ENCODE measurements at regions not wholly inside any gene's neighbourhood (a gene's known extent, or its start where the extent isn't known, plus 50 kb on each side); places are given as distances from the start of the nearest gene placed in this dataset.

- H3K4me3 ChIP-seq (ENCODE audit: low read length in 2 of 2), result no peak overlapping the region
- no peaks in the 10 kb centered on the region for H3K36me3 ChIP-seq (replicated peaks in 1 of 2; ENCODE audit: control insufficient read depth in 2 of 2, insufficient read depth in 2 of 2, low read length in 2 of 2)
- no peak overlapping the region for H2BK5ac ChIP-seq (ENCODE audit: low read length)
- WGBS, 2 donors (ENCODE audit: extremely low coverage in 2 of 2, insufficient read length in 2 of 2, insufficient replicate concordance in 1 of 2), result no CpG with 5 or more reads among the region's 15 CpGs
- peak overlapping the region; percentile 52 for H2BK120ac ChIP-seq (ENCODE audit: low read depth, low read length)
- no peak overlapping the region for H2AFZ ChIP-seq (ENCODE audit: low read length)
- no peaks in the 10 kb centered on the region for H3K27me3 ChIP-seq (ENCODE audit: control insufficient read depth in 3 of 3, insufficient read depth in 3 of 3, low read depth in 1 of 3, low read length in 3 of 3)
- H3K9ac ChIP-seq (ENCODE audit: low read depth, low read length, poor library complexity), result peak overlapping the region; percentile 47
- H3K4me1 ChIP-seq (ENCODE audit: control insufficient read depth in 2 of 2, insufficient read depth in 1 of 2, low read depth in 1 of 2, low read length in 2 of 2), result peaks cover 14 to 27% of the 10 kb centered on the region in 2 donors
- H3K79me1 ChIP-seq (ENCODE audit: low read depth, low read length), result no peaks in the 10 kb centered on the region
- peak overlapping the region; percentile 42 for H3K14ac ChIP-seq (ENCODE audit: low read length)
- no peak for DNase-seq (ENCODE audit: low spot score)
- H3K9me3 ChIP-seq (replicated peaks in 1 of 2; ENCODE audit: control insufficient read depth in 2 of 2, insufficient read depth in 1 of 2, low read depth in 1 of 2, low read length in 2 of 2), result no peaks in the 10 kb centered on the region
- no peak overlapping the region for H3K4me2 ChIP-seq (ENCODE audit: insufficient read depth, low read length, poor library complexity, severe bottlenecking)
- H4K8ac ChIP-seq (ENCODE audit: low read depth, low read length), result no peak overlapping the region
- no peak overlapping the region for H2AK5ac ChIP-seq (ENCODE audit: low read depth, low read length)
- H2BK12ac ChIP-seq (ENCODE audit: low read length), result no peak overlapping the region
- H4K91ac ChIP-seq (ENCODE audit: low read depth, low read length, poor library complexity), result no peak overlapping the region
- no peak overlapping the region for H3K27ac ChIP-seq (replicated peaks; ENCODE audit: low read length)
- H3K23ac ChIP-seq (ENCODE audit: low read depth, low read length, poor library complexity), result peak overlapping the region; percentile 52
- H3K18ac ChIP-seq (ENCODE audit: low read length), result peak overlapping the region; percentile 20
- H3K4ac ChIP-seq (ENCODE audit: low read length), result no peak overlapping the region
- peak overlapping the region; percentile 22 for H2BK15ac ChIP-seq (ENCODE audit: low read length)
Observed at GRCh38 chr11:70505761-70506657, 107.7 kb downstream of the CTTN start.

- Histone ChIP-seq H3K18ac (ENCODE audit: low read length) (peak overlapping the region; percentile 20), H3K4me2 (ENCODE audit: insufficient read depth, low read length, poor library complexity, severe bottlenecking) (no peak overlapping the region), H4K91ac (ENCODE audit: low read depth, low read length, poor library complexity) (no peak overlapping the region), H3K14ac (ENCODE audit: low read length) (no peak overlapping the region), H3K4ac (ENCODE audit: low read length) (no peak overlapping the region), H3K79me1 (ENCODE audit: low read depth, low read length) (no peaks in the 10 kb centered on the region), H3K9me3 (replicated peaks in 1 of 2; ENCODE audit: control insufficient read depth in 2 of 2, insufficient read depth in 1 of 2, low read depth in 1 of 2, low read length in 2 of 2) (no peaks in the 10 kb centered on the region), H3K23ac (ENCODE audit: low read depth, low read length, poor library complexity) (no peak overlapping the region), H2AK5ac (ENCODE audit: low read depth, low read length) (no peak overlapping the region), H3K9ac (ENCODE audit: low read depth, low read length, poor library complexity) (no peak overlapping the region), H4K8ac (ENCODE audit: low read depth, low read length) (no peak overlapping the region), H2BK120ac (ENCODE audit: low read depth, low read length) (no peak overlapping the region), H2BK15ac (ENCODE audit: low read length) (no peak overlapping the region), H2AFZ (ENCODE audit: low read length) (no peak overlapping the region), H3K36me3 (replicated peaks in 1 of 2; ENCODE audit: control insufficient read depth in 2 of 2, insufficient read depth in 2 of 2, low read length in 2 of 2) (no peaks in the 10 kb centered on the region), H3K4me1 (ENCODE audit: control insufficient read depth in 2 of 2, insufficient read depth in 1 of 2, low read depth in 1 of 2, low read length in 2 of 2) (peaks cover 14 to 27% of the 10 kb centered on the region in 2 donors), H2BK5ac (ENCODE audit: low read length) (no peak overlapping the region), H3K4me3 (ENCODE audit: low read length in 2 of 2) (no peak overlapping the region), H3K27me3 (ENCODE audit: control insufficient read depth in 3 of 3, insufficient read depth in 3 of 3, low read depth in 1 of 3, low read length in 3 of 3) (no peaks in the 10 kb centered on the region), H3K27ac (replicated peaks; ENCODE audit: low read length) (no peak overlapping the region), H2BK12ac (ENCODE audit: low read length) (no peak overlapping the region)
- DNase-seq (ENCODE audit: low spot score), result no peak
- no CpG with 5 or more reads among the region's 5 CpGs for WGBS, 2 donors (ENCODE audit: extremely low coverage in 2 of 2, insufficient read length in 2 of 2, insufficient replicate concordance in 1 of 2)
Observed at GRCh38 chr11:70506658-70506970, 108.3 kb downstream of the CTTN start.

- no peak overlapping the region for H2BK15ac ChIP-seq (ENCODE audit: low read length)
- H3K79me1 ChIP-seq (ENCODE audit: low read depth, low read length), result no peaks in the 10 kb centered on the region
- peaks cover 14 to 27% of the 10 kb centered on the region in 2 donors for H3K4me1 ChIP-seq (ENCODE audit: control insufficient read depth in 2 of 2, insufficient read depth in 1 of 2, low read depth in 1 of 2, low read length in 2 of 2)
- no peak overlapping the region for H2BK120ac ChIP-seq (ENCODE audit: low read depth, low read length)
- H2BK5ac ChIP-seq (ENCODE audit: low read length), result no peak overlapping the region
- no peak overlapping the region for H3K14ac ChIP-seq (ENCODE audit: low read length)
- no peak overlapping the region for H2AFZ ChIP-seq (ENCODE audit: low read length)
- no peaks in the 10 kb centered on the region for H3K36me3 ChIP-seq (replicated peaks in 1 of 2; ENCODE audit: control insufficient read depth in 2 of 2, insufficient read depth in 2 of 2, low read length in 2 of 2)
- H3K4me2 ChIP-seq (ENCODE audit: insufficient read depth, low read length, poor library complexity, severe bottlenecking), result no peak overlapping the region
- DNase-seq (ENCODE audit: low spot score), result no peak
- H3K23ac ChIP-seq (ENCODE audit: low read depth, low read length, poor library complexity), result no peak overlapping the region
- no CpG with 5 or more reads among the region's 7 CpGs for WGBS, 2 donors (ENCODE audit: extremely low coverage in 2 of 2, insufficient read length in 2 of 2, insufficient replicate concordance in 1 of 2)
- no peak overlapping the region for H2AK5ac ChIP-seq (ENCODE audit: low read depth, low read length)
- H2BK12ac ChIP-seq (ENCODE audit: low read length), result no peak overlapping the region
- H3K9ac ChIP-seq (ENCODE audit: low read depth, low read length, poor library complexity), result no peak overlapping the region
- H3K27ac ChIP-seq (replicated peaks; ENCODE audit: low read length), result no peak overlapping the region
- no peak overlapping the region for H3K18ac ChIP-seq (ENCODE audit: low read length)
- no peak overlapping the region for H4K8ac ChIP-seq (ENCODE audit: low read depth, low read length)
- H3K4me3 ChIP-seq (ENCODE audit: low read length in 2 of 2), result no peak overlapping the region
- no peak overlapping the region for H4K91ac ChIP-seq (ENCODE audit: low read depth, low read length, poor library complexity)
- H3K27me3 ChIP-seq (ENCODE audit: control insufficient read depth in 3 of 3, insufficient read depth in 3 of 3, low read depth in 1 of 3, low read length in 3 of 3), result no peaks in the 10 kb centered on the region
- H3K4ac ChIP-seq (ENCODE audit: low read length), result no peak overlapping the region
- H3K9me3 ChIP-seq (replicated peaks in 1 of 2; ENCODE audit: control insufficient read depth in 2 of 2, insufficient read depth in 1 of 2, low read depth in 1 of 2, low read length in 2 of 2), result no peaks in the 10 kb centered on the region
Observed at GRCh38 chr11:70506986-70507385, 108.7 kb downstream of the CTTN start.

DNA sequence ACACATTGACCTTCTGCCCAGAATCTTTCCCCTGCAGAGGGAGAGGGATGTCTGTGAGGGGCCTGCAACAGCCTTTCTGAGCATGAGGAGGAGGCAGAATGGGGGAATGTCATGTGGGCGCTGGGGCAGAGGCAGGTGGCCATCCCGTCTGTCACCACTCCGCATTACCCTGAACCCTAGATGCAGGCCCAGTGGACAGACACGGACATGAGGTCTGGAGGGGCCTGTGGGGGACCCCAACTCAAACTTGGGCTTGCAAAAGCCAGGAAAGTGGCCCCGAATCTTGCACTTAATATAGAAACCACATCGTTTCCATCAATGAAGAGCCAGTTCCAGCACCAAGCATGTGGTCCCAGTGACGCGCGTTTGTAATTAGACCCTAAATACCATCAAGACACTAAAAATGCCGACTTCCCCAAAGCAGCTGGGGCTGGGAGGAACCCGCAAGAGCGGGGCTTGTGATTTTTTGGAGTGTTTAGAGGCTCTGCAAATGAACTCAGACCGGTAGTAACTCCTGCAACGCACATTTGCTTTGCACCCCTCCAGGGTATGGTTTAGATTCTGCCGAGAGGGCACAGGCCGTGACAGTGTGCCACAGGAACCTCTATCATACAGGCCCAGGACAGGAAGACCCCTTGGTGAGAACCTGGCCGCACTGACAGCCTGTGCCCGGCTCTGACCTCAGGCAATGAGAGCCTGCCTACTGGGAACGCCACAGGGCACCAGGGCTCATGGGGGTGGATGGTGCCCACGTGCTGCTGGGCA is 109.3 kb downstream of the CTTN start:
- Histone ChIP-seq H3K79me1 (ENCODE audit: low read depth, low read length) (no peaks in the 10 kb centered on the region), H3K18ac (ENCODE audit: low read length) (no peak overlapping the region)

More for the DNA sequence above, 109.3 kb downstream of the CTTN start:
- Histone ChIP-seq H2BK5ac (ENCODE audit: low read length) (peak overlapping the region; percentile 45), H3K27ac (replicated peaks; ENCODE audit: low read length) (no peak overlapping the region), H3K4me3 (ENCODE audit: low read length in 2 of 2) (no peak overlapping the region), H4K8ac (ENCODE audit: low read depth, low read length) (no peak overlapping the region), H2BK15ac (ENCODE audit: low read length) (peak overlapping the region; percentile 24), H3K4me1 (ENCODE audit: control insufficient read depth in 2 of 2, insufficient read depth in 1 of 2, low read depth in 1 of 2, low read length in 2 of 2) (peaks cover 14 to 27% of the 10 kb centered on the region in 2 donors), H4K91ac (ENCODE audit: low read depth, low read length, poor library complexity) (no peak overlapping the region), H3K9me3 (replicated peaks in 1 of 2; ENCODE audit: control insufficient read depth in 2 of 2, insufficient read depth in 1 of 2, low read depth in 1 of 2, low read length in 2 of 2) (peaks cover 0 to 2% of the 10 kb centered on the region in 2 donors), H3K36me3 (replicated peaks in 1 of 2; ENCODE audit: control insufficient read depth in 2 of 2, insufficient read depth in 2 of 2, low read length in 2 of 2) (no peaks in the 10 kb centered on the region), H2AFZ (ENCODE audit: low read length) (no peak overlapping the region), H3K14ac (ENCODE audit: low read length) (peak overlapping the region; percentile 27), H3K4ac (ENCODE audit: low read length) (no peak overlapping the region), H2BK12ac (ENCODE audit: low read length) (no peak overlapping the region), H3K9ac (ENCODE audit: low read depth, low read length, poor library complexity) (no peak overlapping the region), H3K4me2 (ENCODE audit: insufficient read depth, low read length, poor library complexity, severe bottlenecking) (no peak overlapping the region), H3K23ac (ENCODE audit: low read depth, low read length, poor library complexity) (peak overlapping the region; percentile 27), H2AK5ac (ENCODE audit: low read depth, low read length) (peak overlapping the region; percentile 86), H3K27me3 (ENCODE audit: control insufficient read depth in 3 of 3, insufficient read depth in 3 of 3, low read depth in 1 of 3, low read length in 3 of 3) (no peaks in the 10 kb centered on the region), H2BK120ac (ENCODE audit: low read depth, low read length) (no peak overlapping the region)
- no peak for DNase-seq (ENCODE audit: low spot score)
- WGBS, 2 donors (ENCODE audit: extremely low coverage in 2 of 2, insufficient read length in 2 of 2, insufficient replicate concordance in 1 of 2), result no CpG with 5 or more reads among the region's 20 CpGs
